Smooth muscle cell (in vitro differentiated cells): ENCODE measurements at regions not wholly inside any gene's neighbourhood (a gene's known extent, or its start where the extent isn't known, plus 50 kb on each side); places are given as distances from the start of the nearest gene placed in this dataset.

ENCODE experiments used
- DNase-seq: peaks from one replicate; lab custom pipeline; 2025; ENCODE audit not compliant: unreplicated experiment; lab: John Stamatoyannopoulos, UW
- H2AFZ ChIP-seq: fragments of 200-600 bp; sonication (generic); 2 replicates; pipeline ENCODE4 v1.6.0; 2016; ENCODE audit warnings: antibody characterized with exemption, low read depth, mild to moderate bottlenecking
- H3F3A ChIP-seq: fragments of 200-600 bp; sonication (generic); 2 replicates; pipeline ENCODE4 v1.6.0; 2017; ENCODE audit warnings: antibody characterized with exemption, low read depth
- H3K27ac ChIP-seq: fragments of 200-600 bp; sonication (generic); 2 replicates; pipeline ENCODE4 v1.5.1; 2016; ENCODE audit warnings: low read depth, mild to moderate bottlenecking
- H3K27me3 ChIP-seq: fragments of 200-600 bp; sonication (generic); 2 replicates; pipeline ENCODE4 v1.6.1; 2016; ENCODE audit warnings: low read depth, mild to moderate bottlenecking
- H3K36me3 ChIP-seq: fragments of 200-600 bp; sonication (generic); 2 replicates; pipeline ENCODE4 v1.5.1; 2016; ENCODE audit warnings: low read depth
- H3K4me1 ChIP-seq: fragments of 200-600 bp; sonication (generic); 2 replicates; pipeline ENCODE4 v1.5.1; 2016; ENCODE audit warnings: low read depth
- H3K4me2 ChIP-seq: fragments of 200-600 bp; sonication (generic); 2 replicates; pipeline ENCODE4 v1.6.0; 2016; ENCODE audit warnings: mild to moderate bottlenecking
- H3K4me3 ChIP-seq: fragments of 200-600 bp; sonication (generic); 2 replicates; pipeline ENCODE4 v1.5.1; 2016; ENCODE audit warnings: mild to moderate bottlenecking
- H3K79me2 ChIP-seq: fragments of 200-600 bp; sonication (generic); 2 replicates; pipeline ENCODE4 v1.6.0; 2016; ENCODE audit warnings: low read depth, mild to moderate bottlenecking
- H3K9ac ChIP-seq: fragments of 200-600 bp; sonication (generic); 2 replicates; pipeline ENCODE4 v1.6.0; 2016; ENCODE audit warnings: low read depth
- H3K9me3 ChIP-seq: fragments of 200-600 bp; sonication (generic); replicated peaks from 2 replicates; pipeline ENCODE4 v1.5.1; 2016; ENCODE audit warnings: low read depth
- H4K20me1 ChIP-seq: fragments of 200-600 bp; sonication (generic); 2 replicates; pipeline ENCODE4 v1.6.0; 2016; ENCODE audit warnings: low read depth
- WGBS: methylation state at CpG from one replicate; pipeline ENCODE4 v1.1.7; 2016; ENCODE audit warnings: low lambda C conversion rate; 5-methylcytosine and 5-hydroxymethylcytosine counted together
- TF ChIP-seq, protein P1 (sequence below): fragments of 200-600 bp; sonication (generic); IDR thresholded peaks from 2 replicates; pipeline ENCODE4 v1.5.1; 2017; ENCODE audit warnings: borderline replicate concordance, mild to moderate bottlenecking, antibody characterized with exemption; ENCODE audit not compliant: insufficient read depth, poor library complexity, severe bottlenecking

- Histone ChIP-seq H3K36me3 (no peaks in the 10 kb centered on the region), H3K79me2 (no peaks in the 10 kb centered on the region), H3F3A (no peaks in the 10 kb centered on the region), H3K9ac (no peak overlapping the region), H2AFZ (no peak overlapping the region), H4K20me1 (no peaks in the 10 kb centered on the region), H3K27me3 (no peaks in the 10 kb centered on the region), H3K4me3 (no peak overlapping the region), H3K9me3 (no peaks in the 10 kb centered on the region), H3K4me2 (no peak overlapping the region), H3K4me1 (no peaks in the 10 kb centered on the region), H3K27ac (no peak overlapping the region)
- WGBS = 92% methylated on average over 2 of the region's 2 CpGs
- TF ChIP-seq, protein P1, sequence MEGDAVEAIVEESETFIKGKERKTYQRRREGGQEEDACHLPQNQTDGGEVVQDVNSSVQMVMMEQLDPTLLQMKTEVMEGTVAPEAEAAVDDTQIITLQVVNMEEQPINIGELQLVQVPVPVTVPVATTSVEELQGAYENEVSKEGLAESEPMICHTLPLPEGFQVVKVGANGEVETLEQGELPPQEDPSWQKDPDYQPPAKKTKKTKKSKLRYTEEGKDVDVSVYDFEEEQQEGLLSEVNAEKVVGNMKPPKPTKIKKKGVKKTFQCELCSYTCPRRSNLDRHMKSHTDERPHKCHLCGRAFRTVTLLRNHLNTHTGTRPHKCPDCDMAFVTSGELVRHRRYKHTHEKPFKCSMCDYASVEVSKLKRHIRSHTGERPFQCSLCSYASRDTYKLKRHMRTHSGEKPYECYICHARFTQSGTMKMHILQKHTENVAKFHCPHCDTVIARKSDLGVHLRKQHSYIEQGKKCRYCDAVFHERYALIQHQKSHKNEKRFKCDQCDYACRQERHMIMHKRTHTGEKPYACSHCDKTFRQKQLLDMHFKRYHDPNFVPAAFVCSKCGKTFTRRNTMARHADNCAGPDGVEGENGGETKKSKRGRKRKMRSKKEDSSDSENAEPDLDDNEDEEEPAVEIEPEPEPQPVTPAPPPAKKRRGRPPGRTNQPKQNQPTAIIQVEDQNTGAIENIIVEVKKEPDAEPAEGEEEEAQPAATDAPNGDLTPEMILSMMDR = no peak
- DNase-seq = no peak
These were observed 1291.9 kb upstream of the TENM3 start for GRCh38 chr4:180951312-180951711.

DNA sequence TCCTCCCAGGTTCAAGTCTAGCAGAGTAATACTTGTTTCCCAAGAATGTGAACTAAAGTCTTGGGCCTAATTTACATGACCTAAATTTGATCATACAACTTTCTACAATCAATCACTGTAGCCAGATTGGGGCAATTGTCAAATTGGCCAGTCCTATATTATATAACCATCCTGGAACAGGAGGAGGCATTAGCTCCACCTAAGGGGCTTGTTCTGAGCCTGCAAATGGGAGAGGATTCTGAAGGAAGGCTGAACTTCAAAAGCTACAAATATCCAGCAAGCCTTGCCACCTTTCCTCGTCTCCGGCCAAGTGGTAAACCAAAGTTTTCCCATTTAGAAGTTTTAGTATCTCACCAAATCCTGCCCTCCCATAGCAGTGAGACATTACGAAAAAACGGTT, 1289.6 kb upstream of the TENM3 start:
- Histone ChIP-seq H3K79me2 (no peaks in the 10 kb centered on the region), H3K9me3 (no peaks in the 10 kb centered on the region), H3K27ac (no peak overlapping the region), H3K36me3 (no peaks in the 10 kb centered on the region), H3K4me3 (no peak overlapping the region), H4K20me1 (no peaks in the 10 kb centered on the region), H3K4me1 (no peaks in the 10 kb centered on the region), H3F3A (no peaks in the 10 kb centered on the region), H3K27me3 (no peaks in the 10 kb centered on the region), H3K9ac (no peak overlapping the region), H3K4me2 (no peak overlapping the region), H2AFZ (no peak overlapping the region)
- no peak for DNase-seq
- TF ChIP-seq, protein P1 = peak; percentile 17
- WGBS = 90% methylated on average over 4 of the region's 4 CpGs

DNA sequence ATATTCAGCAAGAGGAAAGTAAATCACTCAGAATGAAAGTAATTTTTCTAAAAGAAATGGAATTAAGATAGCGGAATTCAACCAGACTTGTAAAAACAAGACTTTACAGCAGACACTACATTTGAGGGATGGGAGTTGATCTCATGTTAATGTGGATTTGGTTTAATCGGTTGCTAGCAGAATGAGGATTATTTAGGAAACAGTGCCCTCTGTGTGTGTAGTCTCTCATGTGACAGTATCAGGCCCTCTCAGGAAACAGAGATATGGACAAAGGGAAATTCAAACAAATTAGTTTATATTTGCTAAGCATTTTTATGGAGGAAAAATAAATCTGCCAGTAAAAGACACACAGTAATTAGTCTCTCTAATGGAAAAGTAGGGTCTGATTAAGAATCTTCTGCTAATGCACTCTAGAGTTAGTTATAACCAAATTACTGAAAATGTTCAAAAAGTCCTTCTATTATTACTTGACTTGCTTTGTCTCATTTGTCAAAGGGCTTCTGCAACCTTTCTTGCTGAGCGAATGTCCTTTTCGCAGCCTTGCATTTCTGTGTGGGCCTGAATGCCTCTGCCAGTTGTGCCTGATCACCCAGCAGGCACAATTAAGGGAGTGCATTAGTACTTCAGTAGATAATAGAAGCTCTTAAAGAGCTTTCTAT, 1282.3 kb upstream of the TENM3 start:
- peaks cover 10% of the 10 kb centered on the region for H3K4me1 ChIP-seq
- H3K9ac ChIP-seq = no peak overlapping the region
- H3K27ac ChIP-seq = no peak overlapping the region
- H2AFZ ChIP-seq = no peak overlapping the region
- DNase-seq = no peak
- H3K4me3 ChIP-seq = no peak overlapping the region
- TF ChIP-seq, protein P1 = peak; percentile 17
- no peaks in the 10 kb centered on the region for H3K9me3 ChIP-seq
- H3K4me2 ChIP-seq = no peak overlapping the region
- H3K27me3 ChIP-seq = no peaks in the 10 kb centered on the region
- WGBS = 34% methylated on average over 4 of the region's 4 CpGs
- no peaks in the 10 kb centered on the region for H3K36me3 ChIP-seq
- no peaks in the 10 kb centered on the region for H4K20me1 ChIP-seq
- H3K79me2 ChIP-seq = no peaks in the 10 kb centered on the region
- H3F3A ChIP-seq = peaks cover 4% of the 10 kb centered on the region

DNA sequence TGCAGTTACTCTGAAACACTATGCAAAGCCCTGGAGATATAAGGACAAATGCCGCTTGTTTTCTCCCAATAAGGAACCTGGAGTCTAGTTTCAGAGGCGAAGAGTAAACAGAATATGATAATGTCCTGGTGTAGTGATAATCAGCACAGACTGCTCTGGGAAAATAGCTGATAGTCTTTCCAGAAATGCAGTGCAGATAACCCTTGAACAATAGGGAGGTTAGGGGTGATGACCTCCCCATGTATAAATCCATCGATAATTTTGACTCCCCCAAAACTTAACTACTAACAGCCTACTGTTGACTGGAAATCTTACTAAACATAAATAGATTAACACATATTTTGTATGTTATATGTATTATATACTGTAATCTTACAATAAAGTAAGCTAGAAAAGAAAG, 1280.9 kb upstream of the TENM3 start:
- DNase-seq = no peak
- Histone ChIP-seq H3K36me3 (no peaks in the 10 kb centered on the region), H3K9me3 (no peaks in the 10 kb centered on the region), H2AFZ (no peak overlapping the region), H3K4me2 (no peak overlapping the region), H3K27ac (no peak overlapping the region), H3F3A (peaks cover 4% of the 10 kb centered on the region), H4K20me1 (no peaks in the 10 kb centered on the region), H3K4me1 (peaks cover 10% of the 10 kb centered on the region), H3K4me3 (no peak overlapping the region), H3K79me2 (no peaks in the 10 kb centered on the region), H3K27me3 (peaks cover 6% of the 10 kb centered on the region), H3K9ac (no peak overlapping the region)
- TF ChIP-seq, protein P1 = no peak
- WGBS = 79% methylated on average over 3 of the region's 3 CpGs
